Myocyte (in vitro differentiated cells): ENCODE measurements at regions not wholly inside any gene's neighbourhood (a gene's known extent, or its start where the extent isn't known, plus 50 kb on each side); places are given as distances from the start of the nearest gene placed in this dataset.

Source experiments
- DNase-seq: peaks from one replicate; pipeline ENCODE4 v3.0.0-alpha.2; 2012; ENCODE audit warnings: low read depth

- DNase-seq = peak; percentile 34
These were observed 94.6 kb downstream of the ZPLD1 start for GRCh38 chr3:102529452-102529851.

- DNase-seq = peak; percentile 22
These were observed 95.8 kb downstream of the ZPLD1 start for GRCh38 chr3:102530415-102531181.

GRCh38 chr3:102531686-102532085 lies 96.9 kb downstream of the ZPLD1 start:
- DNase-seq = no peak

- peak; percentile 20 for DNase-seq
These were observed 98.1 kb downstream of the ZPLD1 start for GRCh38 chr3:102532901-102533300.

- DNase-seq = no peak
These were observed 99.0 kb downstream of the ZPLD1 start for GRCh38 chr3:102533784-102534183.

DNA sequence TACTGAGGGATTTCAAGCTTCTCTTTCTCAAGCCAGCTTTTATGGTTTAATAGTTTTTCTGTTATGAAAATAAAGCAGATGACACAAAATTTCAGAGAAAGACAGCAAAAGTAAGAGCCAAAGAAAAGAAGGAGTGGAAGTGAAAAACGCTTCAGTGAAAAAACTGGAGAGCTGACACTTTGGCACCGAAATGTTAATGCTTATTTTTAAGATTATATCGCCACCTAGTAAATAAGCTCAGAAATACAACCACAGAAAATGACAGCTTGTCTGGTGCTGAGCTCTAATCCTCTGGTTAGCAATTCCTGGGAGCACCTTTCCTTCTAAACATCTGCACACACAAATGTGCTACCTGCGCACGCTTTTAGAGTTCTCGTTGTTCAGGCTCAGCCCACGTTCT lies 101.6 kb downstream of the ZPLD1 start:
- DNase-seq = peak; percentile 61

DNA sequence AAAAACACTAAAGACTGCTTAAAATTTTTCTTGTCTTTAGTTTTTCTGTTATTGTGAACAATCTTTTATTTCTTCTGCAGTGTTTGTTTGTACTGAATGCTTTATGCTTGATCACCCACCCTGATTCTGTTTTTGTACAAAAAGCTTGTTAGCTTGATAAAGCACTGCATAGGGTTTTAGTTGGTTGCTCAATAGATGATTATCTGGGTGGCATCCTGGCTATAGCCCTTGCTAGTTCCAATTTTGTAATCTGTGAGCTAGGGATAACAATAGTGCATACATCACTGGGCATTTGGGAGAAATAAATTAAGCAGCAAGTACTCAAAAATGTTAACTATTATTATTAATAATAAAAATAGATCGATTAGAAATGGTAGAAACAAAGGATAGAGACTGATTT lies 102.3 kb downstream of the ZPLD1 start:
- no peak for DNase-seq

- DNase-seq = no peak
These were observed 109.9 kb downstream of the ZPLD1 start for GRCh38 chr3:102544741-102545140.

DNA sequence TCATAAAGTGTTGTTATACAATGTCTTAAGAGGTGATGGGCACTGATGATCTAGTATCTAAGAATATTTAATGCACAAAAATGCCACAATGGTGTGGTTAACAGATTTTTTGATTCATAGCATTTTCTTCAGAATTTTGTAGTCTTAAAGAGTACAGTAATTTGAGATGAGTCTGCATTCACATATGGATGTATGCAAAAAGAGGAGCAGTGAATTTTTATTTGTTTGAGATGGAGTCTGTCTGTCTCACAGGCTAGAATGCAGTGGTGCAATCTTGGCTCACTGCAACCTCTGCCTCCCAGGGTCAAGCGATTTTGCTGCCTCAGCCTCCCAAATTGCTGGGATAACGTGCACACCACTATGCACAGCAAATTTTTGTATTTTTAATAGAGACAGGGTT lies 110.5 kb downstream of the ZPLD1 start:
- no peak for DNase-seq

DNA sequence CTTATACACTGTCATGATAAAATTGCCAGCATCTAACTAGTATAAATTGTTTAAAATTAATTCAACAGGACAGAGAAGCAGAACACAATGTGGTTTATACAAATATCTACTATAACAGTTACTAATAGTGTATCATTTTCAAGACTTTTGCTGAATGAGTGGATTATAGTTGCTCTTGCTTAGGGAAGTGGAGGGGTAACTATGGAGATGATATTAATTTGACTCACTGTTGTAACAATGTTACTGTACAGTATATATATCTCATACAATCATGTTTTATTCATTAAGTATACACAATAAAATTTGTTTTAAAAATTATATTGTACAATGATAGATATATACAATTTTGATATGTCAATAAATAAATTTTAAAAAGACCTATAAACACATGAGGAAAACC lies 119.1 kb downstream of the ZPLD1 start:
- DNase-seq = no peak

GRCh38 chr3:102570511-102570910 lies 135.7 kb downstream of the ZPLD1 start:
- DNase-seq = no peak

DNA sequence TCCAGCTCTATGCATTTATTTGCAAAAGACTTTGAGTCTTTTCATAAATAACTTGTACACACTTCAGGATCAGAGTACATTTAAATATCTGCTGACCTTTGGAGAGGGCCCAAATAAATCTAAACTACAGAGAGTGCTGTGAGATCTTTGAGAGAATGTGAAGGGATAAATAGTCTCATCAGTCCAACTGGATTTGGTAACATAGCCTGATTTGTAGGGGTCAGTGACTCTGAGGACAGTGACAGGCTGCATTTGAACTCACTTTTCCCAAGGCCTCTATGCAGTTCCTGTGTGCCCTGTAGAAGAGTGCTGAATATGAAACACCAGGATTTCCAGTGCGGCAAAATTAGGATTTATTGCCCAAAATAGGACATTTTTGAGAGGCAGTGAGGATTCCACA lies 136.2 kb downstream of the ZPLD1 start:
- no peak for DNase-seq

GRCh38 chr3:102571720-102572384 lies 137.0 kb downstream of the ZPLD1 start:
- no peak for DNase-seq

- no peak for DNase-seq
These were observed 138.7 kb downstream of the ZPLD1 start for GRCh38 chr3:102573483-102574028.

DNA sequence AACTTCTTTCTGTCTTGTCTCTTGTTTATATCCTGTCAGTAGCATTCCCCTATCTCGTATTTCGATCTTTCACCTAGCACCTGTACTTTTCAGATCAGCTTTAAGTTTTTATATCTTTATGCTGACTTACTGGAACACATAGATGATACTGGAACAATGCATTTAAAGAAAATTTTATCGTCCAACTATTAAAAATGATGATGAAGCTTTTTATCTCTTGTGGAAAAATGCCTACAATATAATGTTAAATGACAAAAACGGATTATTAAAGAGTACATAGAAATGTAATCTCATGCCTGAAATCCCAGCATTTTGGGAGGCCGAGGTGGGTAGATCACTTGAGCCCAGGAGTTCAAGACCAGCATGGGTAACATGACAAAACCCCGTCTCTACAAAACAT lies 139.5 kb downstream of the ZPLD1 start:
- DNase-seq = no peak

DNA sequence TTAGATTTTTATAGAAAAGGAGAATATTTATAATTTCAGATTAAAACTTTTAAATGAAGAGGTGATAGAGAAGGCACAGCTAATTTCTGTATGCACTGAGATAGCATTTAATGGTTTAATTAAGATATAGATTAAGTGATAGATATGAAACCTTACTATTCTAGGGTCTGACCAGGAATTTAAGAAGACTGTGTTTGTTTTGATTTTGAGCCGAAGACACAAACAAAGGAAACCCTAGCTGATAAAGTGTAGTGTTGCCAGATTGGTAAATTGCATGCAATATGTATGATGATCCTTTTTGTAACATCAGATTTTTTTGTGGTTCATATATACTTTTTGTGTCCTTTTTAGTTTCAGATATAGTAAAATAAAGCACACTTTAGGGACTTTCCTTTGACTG lies 141.8 kb downstream of the ZPLD1 start:
- DNase-seq = no peak

DNA sequence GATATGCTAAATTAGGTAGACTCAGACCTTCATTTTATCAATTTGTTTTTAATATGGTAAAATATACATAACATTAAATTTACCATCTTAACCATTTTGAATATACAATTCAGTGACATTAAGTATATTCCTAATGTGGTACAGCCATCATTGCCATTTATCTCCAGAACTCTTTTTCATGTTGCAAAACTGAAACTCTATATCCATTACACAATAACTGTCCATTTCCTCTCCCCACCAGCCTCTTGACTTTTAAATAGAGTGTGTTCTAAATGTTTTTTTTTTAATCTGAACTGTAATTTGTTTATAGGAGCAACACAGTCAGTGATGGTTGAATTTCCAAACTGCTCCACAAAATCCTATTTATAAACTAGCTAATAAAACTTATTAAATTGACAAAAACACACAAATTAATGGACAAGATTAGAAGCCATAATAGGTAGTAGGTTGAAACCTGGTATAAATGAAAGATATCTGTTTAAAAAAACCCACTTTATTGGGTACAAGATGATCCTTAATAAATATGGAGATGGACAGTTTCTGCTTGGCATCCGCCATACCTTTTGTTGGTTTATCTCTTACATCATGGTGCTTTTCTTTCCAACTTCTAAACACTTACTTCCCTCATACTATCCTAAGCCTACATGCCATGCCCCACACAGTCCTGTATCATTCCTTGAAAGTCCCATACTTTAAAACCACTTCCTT lies 142.4 kb downstream of the ZPLD1 start:
- DNase-seq = peak; percentile 3

DNA sequence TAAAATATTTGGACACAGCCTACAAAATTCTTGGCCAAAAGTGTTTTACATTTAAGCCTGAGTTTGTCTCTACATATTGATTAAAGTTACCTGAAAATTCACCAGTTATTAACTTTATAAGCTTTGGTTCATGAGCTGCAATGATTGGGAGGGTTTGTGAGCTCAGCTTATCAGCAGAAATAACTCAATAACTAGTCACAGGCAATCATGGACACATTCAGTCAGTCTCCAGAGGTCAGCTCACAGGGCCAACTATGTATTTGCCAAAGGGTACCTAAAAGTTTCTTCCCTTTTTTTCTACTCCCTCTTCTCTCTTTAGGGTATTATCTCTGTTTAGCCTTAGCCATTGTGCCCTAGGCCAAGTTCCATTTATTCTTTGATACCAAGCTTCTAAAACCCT lies 145.9 kb downstream of the ZPLD1 start:
- DNase-seq = no peak

- DNase-seq = no peak
These were observed 151.7 kb downstream of the ZPLD1 start for GRCh38 chr3:102586485-102586884.

DNA sequence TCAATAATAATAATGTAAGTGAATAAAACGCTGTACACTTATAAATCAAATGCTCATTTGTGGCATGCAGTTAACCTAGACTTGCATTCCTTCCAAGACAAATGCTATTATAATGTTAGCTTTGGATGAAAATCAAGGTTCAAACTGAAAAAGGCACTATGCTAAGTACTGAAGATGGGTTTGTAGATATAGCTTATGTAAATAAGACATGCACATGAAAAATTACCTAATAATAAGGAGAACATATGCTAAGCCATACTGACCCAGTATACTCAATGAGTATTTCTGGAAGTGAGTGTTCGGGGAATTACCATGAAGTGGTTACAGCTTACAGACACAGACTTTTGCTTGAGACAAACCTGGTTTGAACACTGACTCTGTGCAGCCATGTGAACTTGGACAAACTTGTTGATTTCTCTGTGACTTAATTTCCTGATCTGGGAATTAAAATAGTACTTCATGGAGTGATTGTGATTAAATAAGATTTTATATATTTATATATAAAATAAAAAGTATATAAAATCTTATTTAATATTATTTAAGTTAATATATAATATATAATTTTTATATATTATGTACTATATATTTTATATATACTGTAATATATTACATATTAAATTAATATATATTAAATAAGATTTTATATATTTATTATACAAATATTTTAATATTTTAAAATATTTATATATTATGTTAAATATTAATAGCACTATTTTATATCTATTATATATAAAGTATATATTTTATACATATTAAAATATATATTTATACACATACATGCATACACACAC lies 159.2 kb downstream of the ZPLD1 start:
- no peak for DNase-seq

- DNase-seq = no peak
These were observed 160.2 kb downstream of the ZPLD1 start for GRCh38 chr3:102595057-102595456.
